Hepatocyte (in vitro differentiated cells): ENCODE measurements at regions not wholly inside any gene's neighbourhood (a gene's known extent, or its start where the extent isn't known, plus 50 kb on each side); places are given as distances from the start of the nearest gene placed in this dataset.

Experiments used
- EZH2 ChIP-seq: fragments of 200-600 bp; sonication (generic); IDR thresholded peaks from 2 replicates; pipeline ENCODE4 v1.6.1; 2016; ENCODE audit warnings: antibody characterized with exemption, mild to moderate bottlenecking, borderline replicate concordance
- EZH2phosphoT487 ChIP-seq: fragments of 200-600 bp; sonication (generic); IDR thresholded peaks from one replicate; pipeline ENCODE4 v1.6.1; 2018; ENCODE audit warnings: antibody characterized with exemption, mild to moderate bottlenecking, low read depth, moderate library complexity; ENCODE audit not compliant: unreplicated experiment, severe bottlenecking
- TF ChIP-seq, protein P1 (sequence below): fragments of 200-600 bp; sonication (generic); IDR thresholded peaks from 2 replicates; pipeline ENCODE4 v1.5.1; 2016; ENCODE audit warnings: antibody characterized with exemption, mild to moderate bottlenecking; ENCODE audit not compliant: poor library complexity

- TF ChIP-seq, protein P1, sequence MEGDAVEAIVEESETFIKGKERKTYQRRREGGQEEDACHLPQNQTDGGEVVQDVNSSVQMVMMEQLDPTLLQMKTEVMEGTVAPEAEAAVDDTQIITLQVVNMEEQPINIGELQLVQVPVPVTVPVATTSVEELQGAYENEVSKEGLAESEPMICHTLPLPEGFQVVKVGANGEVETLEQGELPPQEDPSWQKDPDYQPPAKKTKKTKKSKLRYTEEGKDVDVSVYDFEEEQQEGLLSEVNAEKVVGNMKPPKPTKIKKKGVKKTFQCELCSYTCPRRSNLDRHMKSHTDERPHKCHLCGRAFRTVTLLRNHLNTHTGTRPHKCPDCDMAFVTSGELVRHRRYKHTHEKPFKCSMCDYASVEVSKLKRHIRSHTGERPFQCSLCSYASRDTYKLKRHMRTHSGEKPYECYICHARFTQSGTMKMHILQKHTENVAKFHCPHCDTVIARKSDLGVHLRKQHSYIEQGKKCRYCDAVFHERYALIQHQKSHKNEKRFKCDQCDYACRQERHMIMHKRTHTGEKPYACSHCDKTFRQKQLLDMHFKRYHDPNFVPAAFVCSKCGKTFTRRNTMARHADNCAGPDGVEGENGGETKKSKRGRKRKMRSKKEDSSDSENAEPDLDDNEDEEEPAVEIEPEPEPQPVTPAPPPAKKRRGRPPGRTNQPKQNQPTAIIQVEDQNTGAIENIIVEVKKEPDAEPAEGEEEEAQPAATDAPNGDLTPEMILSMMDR, result no peak
- no peak for TF ChIP-seq EZH2
- TF ChIP-seq EZH2phosphoT487, result no peak
These were observed 397.4 kb downstream of the NPIPA8 start for GRCh38 chr16:17939122-17939536.
